ENCODE measurements at regions not wholly inside any gene's neighbourhood (a gene's known extent, or its start where the extent isn't known, plus 50 kb on each side); places are given as distances from the start of the nearest gene placed in this dataset.
"Not testable (repeated sequence)": the region's sequence is repeated elsewhere in the genome, so short reads cannot be mapped to it uniquely, and the experiment has no call there.

DNA sequence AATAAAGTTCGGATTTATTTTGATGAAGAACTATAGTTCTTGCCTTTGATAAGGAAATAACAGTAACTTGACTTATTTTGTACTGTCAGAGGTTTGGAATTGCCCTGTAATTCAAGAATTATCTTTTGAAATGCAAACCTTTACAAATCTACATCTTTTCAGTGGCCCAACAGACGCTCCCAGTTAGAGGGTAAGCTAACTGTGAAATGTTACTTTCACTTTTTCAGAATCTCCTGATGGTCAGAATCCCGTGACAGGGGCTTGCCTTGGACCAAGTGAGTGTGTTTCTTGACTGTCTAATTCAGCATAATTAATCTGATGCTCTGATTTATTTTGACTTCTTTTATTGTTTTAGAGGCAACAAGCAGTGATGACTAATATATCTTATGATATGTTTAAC, 262.5 kb downstream of the PLOD2 start:
- ATAC-seq (replicated peaks) (no peak), DNase-seq (no peak)
- no peak overlapping the region for H3K4me3 Mint-ChIP-seq
- H3K27ac Mint-ChIP-seq: no peak overlapping the region
- peaks cover 6 to 7% of the 10 kb centered on the region in 2 donors for H3K9me3 Mint-ChIP-seq
- H3K4me1 Mint-ChIP-seq (ENCODE audit: low read depth in 2 of 2): no peaks in the 10 kb centered on the region
- no peaks in the 10 kb centered on the region for H3K27me3 Mint-ChIP-seq
- no peaks in the 10 kb centered on the region for H3K36me3 Mint-ChIP-seq (ENCODE audit: insufficient read depth)

DNA sequence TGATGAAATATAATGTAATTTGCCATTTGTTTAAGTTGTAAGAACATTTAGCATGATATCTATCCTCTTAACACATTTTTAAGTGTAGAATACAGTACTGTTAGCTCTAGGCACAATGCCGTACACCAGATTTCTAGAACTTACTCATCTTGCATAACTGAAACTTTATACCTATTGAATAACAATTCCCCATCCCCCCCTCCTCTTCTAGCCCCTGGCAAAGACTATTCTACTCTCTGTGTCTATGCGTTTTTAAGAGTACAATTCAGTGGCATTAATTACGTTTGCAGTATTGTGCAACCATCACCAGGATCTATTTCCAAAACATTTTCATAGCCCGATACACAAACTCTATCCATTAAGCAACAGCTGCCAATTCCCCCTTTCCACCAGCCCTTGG, 261.7 kb downstream of the PLOD2 start:
- no peak overlapping the region for H3K27ac Mint-ChIP-seq
- DNase-seq (no peak), ATAC-seq (replicated peaks) (no peak)
- peaks cover 6 to 7% of the 10 kb centered on the region in 2 donors for H3K9me3 Mint-ChIP-seq
- H3K4me3 Mint-ChIP-seq: no peak overlapping the region
- no peaks in the 10 kb centered on the region for H3K4me1 Mint-ChIP-seq (ENCODE audit: low read depth in 2 of 2)
- H3K27me3 Mint-ChIP-seq: no peaks in the 10 kb centered on the region
- no peaks in the 10 kb centered on the region for H3K36me3 Mint-ChIP-seq (ENCODE audit: insufficient read depth)

DNA sequence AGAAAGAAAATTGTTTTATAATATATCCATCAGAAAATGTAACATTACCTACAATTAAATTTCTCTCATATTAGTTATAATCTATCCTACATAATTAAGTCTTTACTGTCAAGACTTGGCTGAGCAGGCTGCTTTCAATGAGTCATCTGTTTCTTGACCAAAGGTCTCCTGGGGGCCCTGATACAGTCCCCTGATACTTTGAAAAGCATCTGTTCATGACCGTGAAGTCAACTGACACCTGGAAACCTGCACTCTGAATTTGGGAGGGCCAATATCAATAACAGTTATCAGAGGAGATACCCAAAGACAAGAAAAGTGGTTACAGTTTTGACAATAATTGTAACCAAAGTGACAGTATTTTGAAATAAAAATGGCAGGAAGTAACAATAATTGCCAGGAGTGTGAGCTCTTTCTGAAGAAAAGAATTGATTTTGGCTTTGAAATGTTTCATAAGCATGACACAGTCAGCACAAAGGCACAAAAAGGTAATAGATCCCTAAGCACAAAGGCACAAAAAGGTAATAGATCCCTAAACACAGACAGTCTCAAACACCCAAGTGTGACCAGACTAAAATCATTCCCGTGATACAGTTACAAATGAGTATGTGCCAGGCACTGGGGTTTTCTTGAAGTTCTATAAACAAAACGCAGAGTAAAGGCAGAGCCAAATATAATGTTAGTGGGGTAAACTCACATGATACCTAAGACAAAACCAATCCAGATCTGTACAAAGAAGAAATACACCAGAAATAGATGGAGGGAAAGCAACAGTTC, 260.7 kb downstream of the PLOD2 start:
- no peak overlapping the region for H3K4me3 Mint-ChIP-seq
- no peak for ATAC-seq (replicated peaks)
- H3K36me3 Mint-ChIP-seq (ENCODE audit: insufficient read depth): peaks cover 1% of the 10 kb centered on the region
- no peaks in the 10 kb centered on the region for H3K27me3 Mint-ChIP-seq
- H3K9me3 Mint-ChIP-seq: peaks cover 8 to 12% of the 10 kb centered on the region in 2 donors
- H3K27ac Mint-ChIP-seq: no peak overlapping the region
- no peak for DNase-seq
- no peaks in the 10 kb centered on the region for H3K4me1 Mint-ChIP-seq (ENCODE audit: low read depth in 2 of 2)

DNA sequence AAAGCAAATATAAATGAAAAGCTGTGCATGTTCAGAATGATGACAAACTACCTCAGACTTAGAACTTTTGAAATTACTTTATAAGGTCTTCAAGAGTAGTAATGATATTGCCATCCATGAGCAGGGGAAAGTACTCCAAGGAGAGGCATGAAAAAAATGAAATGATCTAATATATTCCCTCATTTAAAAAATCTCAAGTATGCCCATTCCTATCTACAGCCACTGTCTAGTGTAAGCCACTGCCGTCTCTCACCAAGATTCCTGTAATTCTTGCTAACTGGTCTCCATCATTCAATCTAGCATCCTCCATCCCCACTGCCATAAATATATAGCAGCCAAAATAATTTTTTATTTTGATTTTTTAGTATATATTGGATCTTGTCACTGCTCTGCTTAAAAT, 258.8 kb downstream of the PLOD2 start:
- Mint-ChIP-seq H3K27ac (no peak overlapping the region), H3K4me1 (ENCODE audit: low read depth in 2 of 2) (no peaks in the 10 kb centered on the region), H3K9me3 (peaks cover 4 to 12% of the 10 kb centered on the region in 2 donors), H3K4me3 (no peak overlapping the region), H3K27me3 (no peaks in the 10 kb centered on the region), H3K36me3 (ENCODE audit: insufficient read depth) (peaks cover 3% of the 10 kb centered on the region)
- ATAC-seq (replicated peaks) (no peak), DNase-seq (no peak)

DNA sequence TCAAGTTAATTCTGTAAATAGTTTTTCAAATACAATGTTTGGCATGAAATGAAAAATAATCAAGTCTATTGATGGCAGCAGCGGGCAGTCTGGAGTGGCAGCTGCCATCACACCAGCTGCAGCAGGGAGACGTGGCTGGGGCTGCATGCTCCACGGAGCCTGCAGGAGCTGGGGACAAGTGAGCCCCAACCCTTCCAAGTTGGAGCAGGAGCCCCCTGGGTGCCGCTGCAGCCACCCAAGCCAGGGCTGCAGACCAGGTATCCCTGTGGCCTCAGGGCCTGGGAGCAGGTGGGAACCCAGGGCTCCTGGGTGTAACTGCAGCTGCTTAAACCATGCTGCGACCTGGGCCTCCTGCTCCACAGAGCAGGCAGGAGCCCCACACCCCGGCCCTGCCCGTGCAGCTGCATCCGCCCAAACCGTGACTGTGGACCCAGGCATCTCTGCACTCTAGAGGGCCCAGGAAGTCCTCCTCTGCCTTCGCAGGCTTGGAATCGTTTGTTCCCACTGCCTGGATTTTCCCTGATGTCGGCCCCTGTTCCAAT, 257.4 kb downstream of the PLOD2 start:
- Mint-ChIP-seq H3K27me3 (no peaks in the 10 kb centered on the region), H3K9me3 (peaks cover 4 to 12% of the 10 kb centered on the region in 2 donors), H3K36me3 (ENCODE audit: insufficient read depth) (peaks cover 3% of the 10 kb centered on the region), H3K4me3 (no peak overlapping the region), H3K4me1 (ENCODE audit: low read depth in 2 of 2) (no peaks in the 10 kb centered on the region), H3K27ac (no peak overlapping the region)
- no peak for DNase-seq
- ATAC-seq (replicated peaks): no peak

DNA sequence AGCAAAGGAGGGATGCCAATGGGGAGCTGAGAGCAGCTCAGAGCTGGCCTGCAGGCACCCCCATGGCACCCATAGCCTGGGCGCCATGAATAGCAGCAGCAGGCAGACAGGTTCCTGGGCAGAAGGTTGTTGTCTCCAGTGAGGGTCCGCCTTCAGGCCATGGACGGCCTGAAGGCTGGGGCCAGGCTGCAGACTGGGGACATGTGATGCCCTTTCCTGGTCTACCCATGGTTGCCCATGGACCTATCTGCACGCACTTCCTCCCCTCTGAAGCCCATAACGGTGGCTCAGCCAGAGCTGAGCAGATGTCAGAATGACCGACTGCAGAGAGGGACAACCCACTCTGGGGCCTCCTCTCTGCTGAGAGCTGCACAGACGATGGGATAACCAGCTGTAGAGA, 256.8 kb downstream of the PLOD2 start:
- ATAC-seq (replicated peaks) (no peak), DNase-seq (no peak)
- Mint-ChIP-seq H3K4me1 (ENCODE audit: low read depth in 2 of 2) (no peaks in the 10 kb centered on the region), H3K27me3 (no peaks in the 10 kb centered on the region), H3K4me3 (no peak overlapping the region), H3K9me3 (peaks cover 4 to 12% of the 10 kb centered on the region in 2 donors), H3K36me3 (ENCODE audit: insufficient read depth) (peaks cover 3% of the 10 kb centered on the region), H3K27ac (no peak overlapping the region)

DNA sequence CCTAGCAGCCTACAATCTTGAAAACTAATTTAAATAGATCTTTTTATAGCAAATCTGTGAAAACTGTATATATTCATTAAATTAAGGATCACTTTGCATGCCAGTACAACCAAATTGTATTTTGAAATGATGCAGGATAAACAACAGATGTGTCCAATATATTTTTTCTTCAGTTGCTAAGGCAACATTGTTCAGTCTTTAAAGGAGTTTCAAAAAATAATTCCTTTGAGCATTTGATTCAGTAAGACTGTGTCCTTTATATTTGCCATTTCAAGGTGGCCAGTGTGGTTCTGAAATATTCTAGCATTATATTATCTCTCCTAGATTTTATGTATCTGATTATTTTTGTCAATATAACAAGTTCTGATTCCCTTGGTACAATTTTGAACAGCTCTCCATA, 254.7 kb downstream of the PLOD2 start:
- no peaks in the 10 kb centered on the region for H3K27me3 Mint-ChIP-seq
- H3K4me1 Mint-ChIP-seq (ENCODE audit: low read depth in 2 of 2): no peaks in the 10 kb centered on the region
- peaks cover 4 to 12% of the 10 kb centered on the region in 2 donors for H3K9me3 Mint-ChIP-seq
- DNase-seq (no peak), ATAC-seq (replicated peaks) (no peak)
- peaks cover 3% of the 10 kb centered on the region for H3K36me3 Mint-ChIP-seq (ENCODE audit: insufficient read depth)
- no peak overlapping the region for H3K4me3 Mint-ChIP-seq
- H3K27ac Mint-ChIP-seq: no peak overlapping the region

DNA sequence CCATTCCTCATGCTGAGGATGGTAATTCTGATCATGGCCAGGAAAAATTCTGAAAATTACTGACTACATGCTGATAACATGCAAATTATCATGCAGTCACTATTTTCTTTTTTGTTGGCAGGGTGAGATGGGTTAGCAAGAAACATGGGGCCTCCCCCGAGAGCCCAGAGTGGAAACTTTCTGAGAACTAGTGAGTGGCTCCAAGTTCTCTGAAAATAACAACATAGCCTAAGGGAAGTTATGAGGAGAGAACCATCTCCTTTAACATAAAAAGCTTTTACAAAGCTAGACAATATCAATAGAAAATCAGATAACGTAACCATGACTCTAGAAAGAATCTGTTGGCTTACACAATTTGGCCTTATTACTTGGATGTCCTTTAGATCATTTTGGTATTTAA, 254.2 kb downstream of the PLOD2 start:
- no peaks in the 10 kb centered on the region for H3K27me3 Mint-ChIP-seq
- peaks cover 4 to 12% of the 10 kb centered on the region in 2 donors for H3K9me3 Mint-ChIP-seq
- ATAC-seq (replicated peaks): no peak
- H3K4me3 Mint-ChIP-seq: no peak overlapping the region
- peaks cover 3% of the 10 kb centered on the region for H3K36me3 Mint-ChIP-seq (ENCODE audit: insufficient read depth)
- H3K4me1 Mint-ChIP-seq (ENCODE audit: low read depth in 2 of 2): no peaks in the 10 kb centered on the region
- no peak for DNase-seq
- no peak overlapping the region for H3K27ac Mint-ChIP-seq

DNA sequence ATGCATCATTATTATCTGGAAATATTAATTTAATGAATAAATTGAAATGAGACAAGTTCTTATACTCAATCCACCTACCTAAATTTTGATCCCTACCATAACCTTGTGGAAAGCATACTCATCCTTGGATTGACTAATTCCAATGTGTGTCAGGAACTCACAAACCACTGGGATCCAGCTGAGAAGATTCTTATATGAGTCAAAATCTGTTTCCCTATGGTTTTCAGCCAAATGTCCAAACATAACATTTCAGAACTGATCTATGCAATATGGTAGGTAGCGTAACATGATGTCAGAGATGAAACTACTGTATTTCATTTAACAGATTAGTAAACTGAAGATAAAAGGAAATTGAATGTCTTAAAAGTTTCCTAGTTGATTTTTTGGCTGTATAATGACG, 250.0 kb downstream of the PLOD2 start:
- Mint-ChIP-seq H3K27ac (no peak overlapping the region), H3K9me3 (peaks cover 12% of the 10 kb centered on the region in 2 donors), H3K4me3 (no peak overlapping the region), H3K27me3 (no peaks in the 10 kb centered on the region), H3K36me3 (ENCODE audit: insufficient read depth) (no peaks in the 10 kb centered on the region), H3K4me1 (ENCODE audit: low read depth in 2 of 2) (no peaks in the 10 kb centered on the region)
- no peak for DNase-seq
- no peak for ATAC-seq (replicated peaks)

DNA sequence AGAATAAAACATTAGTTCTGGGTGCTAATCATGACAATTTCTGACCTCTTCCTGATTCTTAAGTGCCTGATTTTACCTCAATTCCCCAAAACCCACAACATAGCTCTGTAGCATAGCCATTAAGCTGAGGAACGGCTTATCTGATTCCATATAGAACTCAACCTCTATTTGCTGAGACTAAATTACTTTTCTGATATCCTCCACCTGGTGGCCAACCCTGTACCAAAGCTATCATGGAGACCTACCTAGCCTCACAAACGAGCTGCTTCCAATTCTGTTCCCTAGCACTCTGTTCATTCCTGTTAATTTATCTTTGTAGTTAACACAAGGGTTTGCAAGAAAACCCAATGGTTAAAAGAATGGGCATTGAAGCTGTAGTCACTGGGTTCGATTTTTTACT, 245.2 kb downstream of the PLOD2 start:
- Mint-ChIP-seq H3K4me1 (ENCODE audit: low read depth in 2 of 2) (no peaks in the 10 kb centered on the region), H3K9me3 (peaks cover 16 to 18% of the 10 kb centered on the region in 2 donors)
- no peak for ATAC-seq (replicated peaks)

DNA sequence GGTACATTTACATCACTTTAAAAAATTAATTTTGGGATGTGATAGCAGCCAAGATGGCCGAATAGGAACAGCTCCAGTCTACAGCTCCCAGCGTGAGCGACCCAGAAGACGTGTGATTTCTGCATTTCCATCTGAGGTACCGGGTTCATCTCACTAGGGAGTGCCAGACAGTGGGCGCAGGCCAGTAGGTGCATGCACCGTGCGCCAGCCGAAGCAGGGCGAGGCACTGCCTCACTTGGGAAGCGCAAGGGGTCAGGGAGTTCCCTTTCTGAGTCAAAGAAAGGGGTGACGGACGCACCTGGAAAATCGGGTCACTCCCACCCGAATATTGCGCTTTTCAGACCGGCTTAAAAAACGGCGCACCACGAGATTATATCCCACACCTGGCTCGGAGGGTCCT, 233.2 kb downstream of the PLOD2 start:
- not testable (repeated sequence) for DNase-seq; H3K27me3 Mint-ChIP-seq; H3K36me3 Mint-ChIP-seq (ENCODE audit: insufficient read depth); H3K4me3 Mint-ChIP-seq; ATAC-seq (replicated peaks); H3K4me1 Mint-ChIP-seq (ENCODE audit: low read depth in 2 of 2); H3K27ac Mint-ChIP-seq; H3K9me3 Mint-ChIP-seq

More for the DNA sequence above, 245.2 kb downstream of the PLOD2 start:
- H3K4me3 Mint-ChIP-seq: no peak overlapping the region
- no peak for DNase-seq
- H3K27me3 Mint-ChIP-seq: no peaks in the 10 kb centered on the region
- H3K36me3 Mint-ChIP-seq (ENCODE audit: insufficient read depth): no peaks in the 10 kb centered on the region
- no peak overlapping the region for H3K27ac Mint-ChIP-seq

DNA sequence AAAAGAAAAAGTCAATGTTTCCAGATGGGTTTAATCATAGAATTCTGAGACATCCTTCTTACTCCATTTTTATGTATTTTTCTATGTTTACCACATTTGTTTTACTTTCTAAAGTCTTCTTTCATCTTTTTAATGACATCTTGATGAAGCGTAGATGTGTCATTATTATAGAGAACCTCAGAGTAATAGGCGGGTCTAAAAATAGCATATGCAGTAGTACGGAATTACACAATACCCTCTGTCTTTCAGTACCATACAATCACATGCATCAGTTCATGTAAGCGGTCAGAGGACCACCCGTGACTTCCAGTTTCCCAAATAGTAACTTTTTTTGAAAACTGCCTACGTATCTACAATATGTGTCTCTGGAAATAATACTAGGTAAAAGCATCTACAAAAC, 224.0 kb downstream of the PLOD2 start:
- Mint-ChIP-seq H3K27ac (no peak overlapping the region), H3K27me3 (no peaks in the 10 kb centered on the region), H3K36me3 (ENCODE audit: insufficient read depth) (no peaks in the 10 kb centered on the region), H3K4me3 (no peak overlapping the region), H3K4me1 (ENCODE audit: low read depth in 2 of 2) (no peaks in the 10 kb centered on the region), H3K9me3 (peaks cover 2 to 9% of the 10 kb centered on the region in 2 donors)
- ATAC-seq (replicated peaks): no peak
- no peak for DNase-seq

DNA sequence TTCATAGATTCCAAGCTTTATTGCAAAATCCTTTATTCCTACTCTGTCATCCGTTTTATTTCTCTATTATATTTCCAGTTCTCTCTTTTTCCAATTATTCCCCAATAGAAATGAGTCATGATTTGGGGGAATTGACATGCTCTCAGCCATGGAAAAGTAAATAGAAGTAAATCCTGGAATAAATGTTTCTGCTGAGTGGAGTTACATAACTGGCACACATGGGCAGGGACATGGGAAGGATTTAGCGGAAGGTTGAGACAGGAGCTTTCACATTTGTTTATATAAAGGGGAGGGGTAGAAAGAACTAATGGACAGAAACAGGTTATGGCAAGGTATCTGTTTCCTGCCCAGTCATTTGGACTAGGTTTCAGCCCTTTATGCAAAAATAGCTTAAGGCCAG, 221.6 kb downstream of the PLOD2 start:
- Mint-ChIP-seq H3K27ac (no peak overlapping the region), H3K9me3 (peaks cover 2 to 9% of the 10 kb centered on the region in 2 donors), H3K4me1 (ENCODE audit: low read depth in 2 of 2) (no peaks in the 10 kb centered on the region), H3K4me3 (no peak overlapping the region), H3K27me3 (no peaks in the 10 kb centered on the region), H3K36me3 (ENCODE audit: insufficient read depth) (no peaks in the 10 kb centered on the region)
- ATAC-seq (replicated peaks): no peak
- no peak for DNase-seq

DNA sequence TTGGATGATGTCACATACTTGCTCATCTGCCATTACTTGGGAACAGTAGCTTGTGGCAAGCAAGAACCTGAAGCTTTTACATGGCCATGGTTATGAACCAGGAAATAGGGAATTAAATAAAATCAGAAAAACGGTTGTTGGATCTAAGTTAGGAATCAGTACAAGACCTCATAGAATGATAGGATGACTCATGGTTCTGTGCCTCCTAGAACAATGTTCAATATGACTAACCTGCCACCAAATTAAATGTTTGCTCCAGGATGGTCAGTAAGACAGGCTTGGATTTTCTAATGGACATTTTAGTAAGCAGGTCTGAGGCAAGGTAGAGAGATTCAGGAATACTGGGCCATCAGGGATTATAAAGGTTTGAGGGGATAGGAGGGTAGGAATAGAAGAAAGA, 218.9 kb downstream of the PLOD2 start:
- no peaks in the 10 kb centered on the region for H3K27me3 Mint-ChIP-seq
- DNase-seq (no peak), ATAC-seq (replicated peaks) (no peak)
- H3K27ac Mint-ChIP-seq: no peak overlapping the region
- H3K36me3 Mint-ChIP-seq (ENCODE audit: insufficient read depth): no peaks in the 10 kb centered on the region
- H3K9me3 Mint-ChIP-seq: no peaks in the 10 kb centered on the region
- H3K4me3 Mint-ChIP-seq: no peak overlapping the region
- H3K4me1 Mint-ChIP-seq (ENCODE audit: low read depth in 2 of 2): no peaks in the 10 kb centered on the region
